ENCODE measurements at regions not wholly inside any gene's neighbourhood (a gene's known extent, or its start where the extent isn't known, plus 50 kb on each side); places are given as distances from the start of the nearest gene placed in this dataset.

DNA sequence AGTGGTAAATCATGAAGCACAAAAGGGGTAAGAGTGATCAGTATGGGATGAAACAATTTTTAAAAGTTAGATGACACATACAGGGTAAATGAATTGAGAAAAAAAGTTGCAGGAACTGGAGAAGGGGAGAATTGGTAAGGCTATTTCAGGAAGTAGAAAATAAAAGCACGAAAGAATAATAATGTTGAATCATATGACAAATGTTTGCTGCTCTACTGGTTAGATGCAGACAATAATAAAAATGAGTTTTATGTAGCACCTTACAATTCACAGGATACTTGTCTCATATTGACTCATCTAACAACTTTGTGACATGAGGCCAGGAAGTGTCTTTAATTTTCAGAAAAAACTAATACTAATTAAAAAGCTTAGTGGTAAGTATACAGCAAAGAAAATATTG, 566.5 kb upstream of the MARCKS start:
- DNase-seq (ENCODE audit: low read depth in 1 of 2, low spot score in 1 of 2) (no peak), ATAC-seq (no peak), FAIRE-seq (no peak)
- 70% methylated on average over 1 of the region's 1 CpG for WGBS (ENCODE audit: missing lambda C conversion rate)
- H3K4me3 ChIP-seq: no peak overlapping the region
- H3K4me1 ChIP-seq: no peaks in the 10 kb centered on the region
- ChIA-PET CTCF (no interaction called here), POLR2A (no interaction called here)
- H3K9me3 ChIP-seq: 0 out of 3 replicates have a peak, but pooled peaks cover 3% of the 10 kb centered on the region
- TF ChIP-seq CBX2 (IDR thresholded peaks at IDR 0.05; ENCODE audit: borderline replicate concordance, low read depth) (no peak), HDAC2 (IDR thresholded peaks at IDR 0.05) (no peak), HOXB13 (CRISPR knock-in tag; IDR thresholded peaks at IDR 0.05; ENCODE audit: low read depth) (no peak), PHF8 (IDR thresholded peaks at IDR 0.05; ENCODE audit: borderline replicate concordance, low read depth) (no peak), FOSL2 (IDR thresholded peaks at IDR 0.05) (no peak), FOSL2 (CRISPR knock-in tag; IDR thresholded peaks at IDR 0.05) (no peak), EP300 (IDR thresholded peaks at IDR 0.05) (no peak), KDM1A (IDR thresholded peaks at IDR 0.05; ENCODE audit: low read depth) (no peak), NFE2L2 (conservative IDR thresholded peaks at IDR 0.05; ENCODE audit: low read length) (no peak), CHD4 (IDR thresholded peaks at IDR 0.05; ENCODE audit: borderline replicate concordance) (no peak)
- H3K27ac ChIP-seq: no peak overlapping the region
- H3K4me2 ChIP-seq: no peak overlapping the region

DNA sequence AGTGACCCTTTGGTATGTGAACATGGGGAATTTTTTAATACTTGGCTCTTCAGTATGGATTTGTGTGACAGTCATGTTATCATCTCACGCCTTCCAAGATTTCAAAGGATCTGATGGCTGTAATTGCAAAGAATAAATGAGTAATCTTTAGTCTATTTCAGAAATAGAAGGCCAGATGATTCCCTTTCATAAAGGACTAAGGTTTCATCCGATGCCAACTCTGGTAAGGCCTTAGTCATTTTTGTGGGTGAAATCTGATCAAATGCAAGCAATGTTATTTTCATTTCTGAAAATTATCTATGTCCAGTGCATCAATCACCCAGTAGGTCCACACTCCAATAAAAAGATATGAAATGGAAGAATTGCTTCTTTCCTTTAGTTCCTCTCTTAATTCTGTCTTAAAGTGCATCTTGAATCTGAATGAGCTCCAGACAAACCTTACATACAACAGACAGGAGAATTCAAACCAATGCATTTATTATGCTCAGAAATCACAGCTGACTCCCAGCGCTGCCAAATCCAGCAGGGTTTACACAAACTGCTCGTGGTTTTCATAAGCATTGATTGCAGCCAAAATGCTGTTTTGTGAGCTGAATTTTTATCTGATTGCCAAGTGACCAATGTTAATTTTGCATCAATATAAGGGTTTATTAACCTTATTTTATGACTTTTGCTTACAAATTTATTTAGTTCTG, 565.2 kb upstream of the MARCKS start:
- H3K4me3 ChIP-seq: no peak overlapping the region
- TF ChIP-seq ESRRA (IDR thresholded peaks at IDR 0.05; ENCODE audit: borderline replicate concordance, low read length) (no peak), CBX8 (IDR thresholded peaks at IDR 0.05) (no peak), JUN (IDR thresholded peaks at IDR 0.05) (no peak), JUNB (IDR thresholded peaks at IDR 0.05) (no peak), EHF (CRISPR knock-in tag; IDR thresholded peaks at IDR 0.05) (no peak)
- TF ChIP-seq, protein P1, sequence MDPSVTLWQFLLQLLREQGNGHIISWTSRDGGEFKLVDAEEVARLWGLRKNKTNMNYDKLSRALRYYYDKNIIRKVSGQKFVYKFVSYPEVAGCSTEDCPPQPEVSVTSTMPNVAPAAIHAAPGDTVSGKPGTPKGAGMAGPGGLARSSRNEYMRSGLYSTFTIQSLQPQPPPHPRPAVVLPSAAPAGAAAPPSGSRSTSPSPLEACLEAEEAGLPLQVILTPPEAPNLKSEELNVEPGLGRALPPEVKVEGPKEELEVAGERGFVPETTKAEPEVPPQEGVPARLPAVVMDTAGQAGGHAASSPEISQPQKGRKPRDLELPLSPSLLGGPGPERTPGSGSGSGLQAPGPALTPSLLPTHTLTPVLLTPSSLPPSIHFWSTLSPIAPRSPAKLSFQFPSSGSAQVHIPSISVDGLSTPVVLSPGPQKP (IDR thresholded peaks at IDR 0.05; ENCODE audit: low read depth, low read length): no peak
- TF ChIP-seq, protein P2, sequence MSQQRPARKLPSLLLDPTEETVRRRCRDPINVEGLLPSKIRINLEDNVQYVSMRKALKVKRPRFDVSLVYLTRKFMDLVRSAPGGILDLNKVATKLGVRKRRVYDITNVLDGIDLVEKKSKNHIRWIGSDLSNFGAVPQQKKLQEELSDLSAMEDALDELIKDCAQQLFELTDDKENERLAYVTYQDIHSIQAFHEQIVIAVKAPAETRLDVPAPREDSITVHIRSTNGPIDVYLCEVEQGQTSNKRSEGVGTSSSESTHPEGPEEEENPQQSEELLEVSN (IDR thresholded peaks at IDR 0.05; ENCODE audit: borderline replicate concordance, low read depth): no peak
- H3K27ac ChIP-seq: no peak overlapping the region
- H3K4me1 ChIP-seq: no peaks in the 10 kb centered on the region
- DNase-seq (ENCODE audit: low read depth in 1 of 2, low spot score in 1 of 2) (no peak), FAIRE-seq (no peak), ATAC-seq (no peak)
- ChIA-PET POLR2A (no interaction called here), CTCF (no interaction called here)
- no peaks in the 10 kb centered on the region for H3K9me3 ChIP-seq
- no peak overlapping the region for H3K4me2 ChIP-seq
- WGBS (ENCODE audit: missing lambda C conversion rate): 82% methylated on average over 4 of the region's 4 CpGs

GRCh38 chr6:113292646-113293422, 564.3 kb upstream of the MARCKS start:
- Histone ChIP-seq H3K4me1 (no peaks in the 10 kb centered on the region), H3K9me3 (no peaks in the 10 kb centered on the region), H3K4me2 (no peak overlapping the region), H3K27ac (no peak overlapping the region), H3K4me3 (no peak overlapping the region)
- ChIA-PET CTCF (no interaction called here), POLR2A (no interaction called here)
- FAIRE-seq (no peak), ATAC-seq (no peak), DNase-seq (ENCODE audit: low read depth in 1 of 2, low spot score in 1 of 2) (no peak)
- WGBS (ENCODE audit: missing lambda C conversion rate): 70% methylated on average over 3 of the region's 3 CpGs
- TF ChIP-seq KDM5A (IDR thresholded peaks at IDR 0.05) (no peak), ESRRA (IDR thresholded peaks at IDR 0.05; ENCODE audit: borderline replicate concordance, low read length) (no peak), SMC3 (IDR thresholded peaks at IDR 0.05) (no peak), EHMT2 (IDR thresholded peaks at IDR 0.05; ENCODE audit: low read depth) (no peak), CTCF (IDR thresholded peaks at IDR 0.05) (no peak), NPAS2 (CRISPR knock-in tag; IDR thresholded peaks at IDR 0.05; ENCODE audit: borderline replicate concordance) (no peak), TP53 (CRISPR knock-in tag; IDR thresholded peaks at IDR 0.05) (no peak), RARB (CRISPR knock-in tag; IDR thresholded peaks at IDR 0.05) (no peak)

Data from A549 (cell line).